Esophagus muscularis mucosa (tissue), 3 donors: ENCODE measurements at regions not wholly inside any gene's neighbourhood (a gene's known extent, or its start where the extent isn't known, plus 50 kb on each side); places are given as distances from the start of the nearest gene placed in this dataset.

Source experiments
- CTCF ChIP-seq, 3 experiments: fragments of 200-600 bp in 2 of 3; fragments of 450-650 bp in 1 of 3; sonication (generic) in 2 of 3; IDR thresholded peaks; one replicate each; pipeline ENCODE4 v1.5.1; 2017 to 2019; ENCODE audit warnings: antibody characterized with exemption in 3 of 3, mild to moderate bottlenecking in 2 of 3, moderate library complexity in 1 of 3
- POLR2A ChIP-seq: fragments of 450-650 bp; IDR thresholded peaks from one replicate; pipeline ENCODE4 v1.6.1; 2017; ENCODE audit warnings: antibody characterized with exemption, moderate library complexity, mild to moderate bottlenecking, low read depth

GRCh38 chr7:30221764-30222163 is 62.6 kb upstream of the ZNRF2 start:
- TF ChIP-seq POLR2A (no peak), CTCF (IDR thresholded peaks at IDR 0.05) (no peak)
